Astrocyte of the spinal cord (primary cell): ENCODE measurements at regions not wholly inside any gene's neighbourhood (a gene's known extent, or its start where the extent isn't known, plus 50 kb on each side); places are given as distances from the start of the nearest gene placed in this dataset.

Experiments used
- DNase-seq: peaks from one replicate; pipeline ENCODE4 v3.0.0; 2011; ENCODE audit warnings: low read depth, low spot score
- H3K4me3 ChIP-seq: 2 replicates; pipeline ENCODE4 v1.5.1; 2011; ENCODE audit warnings: low read depth, mild to moderate bottlenecking, low read length, moderate library complexity
- CTCF ChIP-seq: IDR thresholded peaks from 2 replicates; pipeline ENCODE4 v1.5.1; 2012; ENCODE audit warnings: low read depth, mild to moderate bottlenecking, low read length, inconsistent platforms
- in situ Hi-C: cut with HindIII; loops from 2 replicates; pipeline ENCODE4 v1.10.0; 2017; ENCODE audit warnings: low sequenced_read_pairs

- in situ Hi-C loops, result no loop called here
- no peak for DNase-seq
- no peak for TF ChIP-seq CTCF
- no peak overlapping the region for H3K4me3 ChIP-seq
Measured at GRCh38 chr21:28250946-28251345, 741.7 kb downstream of the LTN1 start.

DNA sequence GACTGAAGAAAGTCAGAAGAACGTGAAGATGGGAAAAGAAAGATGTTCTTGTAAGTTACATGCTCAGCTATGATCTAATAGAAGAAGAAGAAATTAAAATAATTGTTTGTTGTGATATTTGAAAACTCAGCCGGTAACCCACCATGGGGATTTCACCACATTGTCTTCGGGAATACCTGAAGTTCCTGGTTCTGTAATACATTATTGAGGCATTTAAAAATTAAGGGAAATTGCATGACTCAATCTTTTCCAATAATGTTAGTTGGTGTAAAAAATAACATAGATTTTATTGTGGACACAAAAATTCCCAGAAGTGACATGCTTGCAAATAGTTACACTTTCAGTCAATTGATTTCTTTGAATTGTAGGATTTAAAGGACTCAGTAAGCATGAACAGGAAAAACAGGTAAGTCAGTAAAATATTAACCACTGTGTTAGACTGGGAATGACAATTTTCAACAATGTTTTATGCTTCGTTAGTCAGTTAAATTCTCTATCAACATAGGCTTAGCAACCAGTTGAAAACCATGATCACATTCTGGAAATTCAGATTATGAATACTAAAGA, 745.1 kb downstream of the LTN1 start:
- no peak for DNase-seq
- no peak overlapping the region for H3K4me3 ChIP-seq
- no peak for TF ChIP-seq CTCF
- in situ Hi-C loops, result no loop called here

DNA sequence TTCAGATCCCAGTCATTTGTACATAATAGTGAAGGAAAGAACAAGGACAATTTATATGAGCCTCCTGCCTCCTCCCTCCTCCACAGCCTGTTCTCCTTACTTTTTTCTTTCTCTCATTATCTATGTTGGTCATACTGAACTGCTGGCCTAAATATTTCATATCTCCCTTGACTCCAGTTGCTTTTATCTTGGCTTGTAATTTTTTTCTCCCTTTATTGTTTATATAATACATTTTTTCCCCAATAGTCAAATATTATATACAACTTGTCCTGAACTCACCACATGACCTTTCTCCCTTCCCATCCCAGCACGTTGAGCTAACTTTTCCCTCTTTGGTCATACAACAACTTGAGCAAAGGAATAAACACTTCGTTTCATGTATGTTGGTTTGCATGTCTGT, 752.1 kb downstream of the LTN1 start:
- no peak for DNase-seq
- in situ Hi-C loops, result no loop called here
- H3K4me3 ChIP-seq, result no peak overlapping the region
- TF ChIP-seq CTCF, result no peak

GRCh38 chr21:28239340-28239739, 753.3 kb downstream of the LTN1 start:
- TF ChIP-seq CTCF, result no peak
- in situ Hi-C loops, result no loop called here

GRCh38 chr21:28237661-28238060, 755.0 kb downstream of the LTN1 start:
- H3K4me3 ChIP-seq, result no peak overlapping the region
- in situ Hi-C loops, result no loop called here
- DNase-seq, result no peak
- TF ChIP-seq CTCF, result no peak

More at GRCh38 chr21:28239340-28239739, 753.3 kb downstream of the LTN1 start:
- DNase-seq, result no peak
- H3K4me3 ChIP-seq, result no peak overlapping the region

- no peak for TF ChIP-seq CTCF
- no peak overlapping the region for H3K4me3 ChIP-seq
- in situ Hi-C loops, result no loop called here
- DNase-seq, result no peak
Measured at GRCh38 chr21:28235169-28235895, 757.3 kb downstream of the LTN1 start.
